ENCODE measurements at regions not wholly inside any gene's neighbourhood (a gene's known extent, or its start where the extent isn't known, plus 50 kb on each side); places are given as distances from the start of the nearest gene placed in this dataset.

DNA sequence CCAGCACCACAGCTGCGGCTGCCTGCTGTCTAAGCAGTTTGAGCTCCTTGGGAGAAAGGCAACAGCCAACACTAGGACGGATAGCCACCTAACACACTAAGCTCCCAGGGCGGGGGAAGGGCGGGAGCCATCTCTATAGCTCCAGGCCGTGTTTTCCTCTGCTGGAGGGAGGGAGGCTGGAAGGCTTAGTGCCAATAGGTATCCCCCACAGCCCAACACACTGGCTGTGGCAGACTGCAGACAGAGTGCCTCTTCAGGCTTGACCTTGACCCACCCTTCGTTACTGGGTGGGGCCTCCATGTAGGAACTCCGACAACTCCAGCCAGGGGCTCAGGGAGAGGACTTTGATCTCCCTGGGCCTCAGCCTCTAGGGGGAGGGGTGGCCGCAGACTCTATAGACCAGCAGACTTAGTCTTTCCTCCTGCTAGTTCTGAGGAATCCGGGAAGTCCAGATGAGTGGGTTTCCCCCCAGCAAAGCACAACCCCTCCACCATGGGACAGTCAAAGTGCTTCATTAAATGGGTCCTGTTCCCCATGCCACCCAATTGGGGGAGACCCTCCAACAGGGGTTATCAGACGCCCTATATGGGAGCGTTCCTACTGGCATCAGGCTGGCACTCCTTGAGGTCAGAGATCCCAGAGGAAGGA, 314.4 kb upstream of the MKI67 start:
- Mint-ChIP-seq H3K4me3 (no peak overlapping the region), H3K9me3 (no peaks in the 10 kb centered on the region), H3K36me3 (no peaks in the 10 kb centered on the region), H3K27me3 (ENCODE audit: insufficient read depth, low read depth) (peaks cover 7% of the 10 kb centered on the region), H3K4me1 (peaks cover 7% of the 10 kb centered on the region), H3K27ac (no peak overlapping the region)
- Histone ChIP-seq H3K4me1 (peaks cover 3% of the 10 kb centered on the region), H3K4me3 (no peak overlapping the region), H4K20me1 (ENCODE audit: low read depth) (no peaks in the 10 kb centered on the region), H3F3A (ENCODE audit: low read depth) (no peaks in the 10 kb centered on the region), H3K79me2 (ENCODE audit: low read depth) (no peaks in the 10 kb centered on the region), H3K36me3 (no peaks in the 10 kb centered on the region), H3K27ac (no peak overlapping the region), H3K9me3 (ENCODE audit: low read depth) (no peaks in the 10 kb centered on the region), H3K9ac (no peak overlapping the region), H2AFZ (replicated peaks) (no peak overlapping the region), H3K27me3 (no peaks in the 10 kb centered on the region), H3K4me2 (peak overlapping the region; percentile 24)
- TF ChIP-seq, protein P1, sequence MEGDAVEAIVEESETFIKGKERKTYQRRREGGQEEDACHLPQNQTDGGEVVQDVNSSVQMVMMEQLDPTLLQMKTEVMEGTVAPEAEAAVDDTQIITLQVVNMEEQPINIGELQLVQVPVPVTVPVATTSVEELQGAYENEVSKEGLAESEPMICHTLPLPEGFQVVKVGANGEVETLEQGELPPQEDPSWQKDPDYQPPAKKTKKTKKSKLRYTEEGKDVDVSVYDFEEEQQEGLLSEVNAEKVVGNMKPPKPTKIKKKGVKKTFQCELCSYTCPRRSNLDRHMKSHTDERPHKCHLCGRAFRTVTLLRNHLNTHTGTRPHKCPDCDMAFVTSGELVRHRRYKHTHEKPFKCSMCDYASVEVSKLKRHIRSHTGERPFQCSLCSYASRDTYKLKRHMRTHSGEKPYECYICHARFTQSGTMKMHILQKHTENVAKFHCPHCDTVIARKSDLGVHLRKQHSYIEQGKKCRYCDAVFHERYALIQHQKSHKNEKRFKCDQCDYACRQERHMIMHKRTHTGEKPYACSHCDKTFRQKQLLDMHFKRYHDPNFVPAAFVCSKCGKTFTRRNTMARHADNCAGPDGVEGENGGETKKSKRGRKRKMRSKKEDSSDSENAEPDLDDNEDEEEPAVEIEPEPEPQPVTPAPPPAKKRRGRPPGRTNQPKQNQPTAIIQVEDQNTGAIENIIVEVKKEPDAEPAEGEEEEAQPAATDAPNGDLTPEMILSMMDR (IDR thresholded peaks at IDR 0.05) = no peak
- TF ChIP-seq EZH2phosphoT487 (IDR thresholded peaks at IDR 0.05) (no peak), EZH2 (IDR thresholded peaks at IDR 0.05) (no peak)
- DNase-seq (ENCODE audit: low spot score) = peak; percentile 64

DNA sequence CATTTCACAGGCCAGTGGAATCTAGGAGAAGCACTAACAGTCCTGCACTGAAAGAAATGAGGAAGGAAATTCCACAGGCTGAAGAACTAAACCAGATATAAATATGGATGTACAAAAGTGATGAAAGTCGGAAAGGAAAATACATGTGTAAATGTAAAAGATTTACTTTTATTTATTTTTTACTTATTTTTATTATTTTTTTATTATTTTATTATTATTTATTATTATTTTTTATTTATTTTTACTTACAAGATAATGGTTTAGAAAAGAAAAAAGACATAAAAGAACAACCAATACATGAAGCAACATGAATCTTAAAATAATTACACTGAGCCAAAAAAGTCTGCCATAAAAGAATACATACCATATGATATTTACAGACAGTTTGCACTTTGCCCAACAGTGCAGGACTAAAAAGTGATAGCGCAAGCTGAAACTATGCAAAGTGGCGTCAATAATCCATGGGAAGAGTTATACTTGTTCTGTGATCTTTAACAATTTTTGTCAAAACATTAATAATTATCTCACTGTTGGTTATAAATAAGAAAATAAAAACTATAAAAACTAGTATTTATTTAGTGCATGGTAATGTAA, 317.8 kb upstream of the MKI67 start:
- Mint-ChIP-seq H3K4me1 (peaks cover 2% of the 10 kb centered on the region), H3K4me3 (no peak overlapping the region), H3K27ac (no peak overlapping the region), H3K27me3 (ENCODE audit: insufficient read depth, low read depth) (peaks cover 8% of the 10 kb centered on the region), H3K9me3 (peaks cover 3% of the 10 kb centered on the region), H3K36me3 (no peaks in the 10 kb centered on the region)
- Histone ChIP-seq H3K36me3 (no peaks in the 10 kb centered on the region), H3K27me3 (no peaks in the 10 kb centered on the region), H3K4me1 (peaks cover 3% of the 10 kb centered on the region), H3K9ac (no peak overlapping the region), H3K27ac (no peak overlapping the region), H2AFZ (replicated peaks) (no peak overlapping the region), H3K4me2 (no peak overlapping the region), H3K9me3 (ENCODE audit: low read depth) (no peaks in the 10 kb centered on the region), H3K79me2 (ENCODE audit: low read depth) (no peaks in the 10 kb centered on the region), H3F3A (ENCODE audit: low read depth) (no peaks in the 10 kb centered on the region), H3K4me3 (no peak overlapping the region), H4K20me1 (ENCODE audit: low read depth) (no peaks in the 10 kb centered on the region)
- TF ChIP-seq EZH2 (IDR thresholded peaks at IDR 0.05) = no peak
- TF ChIP-seq, protein P1 (IDR thresholded peaks at IDR 0.05) = no peak
- no peak for TF ChIP-seq EZH2phosphoT487 (IDR thresholded peaks at IDR 0.05)
- no peak for DNase-seq (ENCODE audit: low spot score)

DNA sequence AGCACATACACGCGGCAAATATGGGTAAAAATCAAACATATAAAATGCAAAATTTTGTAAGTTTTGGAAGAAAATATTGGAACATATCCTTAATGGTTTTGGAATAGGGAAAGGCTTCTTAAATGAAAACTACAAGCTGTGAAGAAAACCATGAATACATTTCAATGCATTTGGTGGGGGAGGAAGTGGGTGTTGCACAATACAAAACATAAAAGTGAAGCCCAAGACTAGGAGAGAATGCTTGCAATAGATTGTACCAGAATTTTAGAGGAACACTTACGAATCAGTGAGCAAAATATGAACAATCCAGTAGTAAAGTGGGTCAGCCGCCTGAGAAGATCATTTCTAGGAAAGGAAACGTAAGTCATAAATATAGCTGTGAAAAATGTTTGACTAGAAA, 322.6 kb upstream of the MKI67 start:
- no peak overlapping the region for H3K4me3 Mint-ChIP-seq
- H3K27me3 Mint-ChIP-seq (ENCODE audit: insufficient read depth, low read depth) = peaks cover 10% of the 10 kb centered on the region
- H3K36me3 Mint-ChIP-seq = no peaks in the 10 kb centered on the region
- Histone ChIP-seq H3K27me3 (no peaks in the 10 kb centered on the region), H3K4me3 (no peak overlapping the region), H3K4me1 (no peaks in the 10 kb centered on the region), H3K36me3 (no peaks in the 10 kb centered on the region), H3K9ac (no peak overlapping the region), H3K79me2 (ENCODE audit: low read depth) (no peaks in the 10 kb centered on the region), H3K27ac (no peak overlapping the region), H2AFZ (replicated peaks) (no peak overlapping the region), H3F3A (ENCODE audit: low read depth) (no peaks in the 10 kb centered on the region), H3K4me2 (no peak overlapping the region), H4K20me1 (ENCODE audit: low read depth) (no peaks in the 10 kb centered on the region), H3K9me3 (ENCODE audit: low read depth) (no peaks in the 10 kb centered on the region)
- H3K27ac Mint-ChIP-seq = no peak overlapping the region
- TF ChIP-seq EZH2 (IDR thresholded peaks at IDR 0.05) (no peak), EZH2phosphoT487 (IDR thresholded peaks at IDR 0.05) (no peak)
- TF ChIP-seq, protein P1 (IDR thresholded peaks at IDR 0.05) = no peak
- H3K4me1 Mint-ChIP-seq = no peaks in the 10 kb centered on the region
- no peak for DNase-seq (ENCODE audit: low spot score)
- peaks cover 3% of the 10 kb centered on the region for H3K9me3 Mint-ChIP-seq
